ENCODE measurements at regions not wholly inside any gene's neighbourhood (a gene's known extent, or its start where the extent isn't known, plus 50 kb on each side); places are given as distances from the start of the nearest gene placed in this dataset.

DNA sequence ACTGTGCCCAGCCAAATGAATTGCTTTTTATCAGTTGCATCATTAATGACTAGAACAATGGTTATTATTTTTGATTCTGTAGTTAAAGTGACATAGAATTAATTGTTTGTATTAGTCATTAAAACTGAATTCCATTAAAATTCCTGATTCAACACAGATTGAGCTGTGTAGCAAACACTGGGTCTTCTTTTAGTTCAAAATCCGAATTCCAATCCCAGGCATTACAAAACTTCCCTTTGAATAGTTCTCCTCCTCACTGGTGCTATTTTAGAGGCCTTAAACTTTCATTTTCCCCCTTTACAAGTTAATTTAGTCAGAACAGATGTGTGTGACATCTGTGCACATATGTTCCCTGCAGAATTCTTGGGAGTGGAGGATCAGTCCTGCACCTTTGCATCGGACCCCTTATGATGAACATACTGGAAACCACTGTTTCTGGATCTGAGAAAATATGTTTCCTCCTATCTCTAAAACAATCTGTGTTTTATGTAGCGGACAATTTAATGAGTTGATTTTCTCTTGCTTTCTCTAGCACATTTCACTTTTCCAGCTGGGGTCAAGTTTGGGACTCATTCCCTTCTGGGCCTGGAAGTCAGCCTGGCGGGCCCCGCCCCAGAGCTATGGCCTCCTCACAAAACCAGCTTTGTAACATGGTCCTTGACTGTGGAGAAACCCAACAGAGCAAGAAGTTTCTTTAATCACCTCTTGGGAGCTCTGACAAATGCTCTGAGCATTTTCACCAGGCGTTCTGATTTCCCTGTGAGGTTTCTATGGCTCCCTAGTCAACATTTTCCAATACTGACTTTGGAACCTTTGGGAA lies 87.9 kb upstream of the MAMDC2 start:
- DNase-seq: no peak

DNA sequence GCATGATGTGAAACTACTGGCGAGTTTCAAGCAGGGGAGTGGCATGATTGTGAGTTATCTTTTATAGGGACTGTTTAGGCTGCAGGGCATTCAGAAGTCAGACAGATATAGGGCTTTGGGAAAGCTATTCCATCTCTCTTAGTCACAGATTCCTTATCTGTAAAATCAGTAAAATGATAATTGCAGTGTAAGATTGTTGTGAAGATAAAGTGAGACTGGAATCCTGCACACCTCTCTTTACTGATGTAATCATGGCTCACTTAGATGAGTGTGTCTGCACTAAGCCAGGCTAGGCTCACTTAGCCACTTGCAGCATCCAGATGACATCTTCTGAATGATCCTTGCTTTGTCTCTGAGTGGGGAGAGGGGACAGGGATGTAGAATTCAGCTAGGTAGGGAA lies 81.8 kb upstream of the MAMDC2 start:
- no peak for DNase-seq

DNA sequence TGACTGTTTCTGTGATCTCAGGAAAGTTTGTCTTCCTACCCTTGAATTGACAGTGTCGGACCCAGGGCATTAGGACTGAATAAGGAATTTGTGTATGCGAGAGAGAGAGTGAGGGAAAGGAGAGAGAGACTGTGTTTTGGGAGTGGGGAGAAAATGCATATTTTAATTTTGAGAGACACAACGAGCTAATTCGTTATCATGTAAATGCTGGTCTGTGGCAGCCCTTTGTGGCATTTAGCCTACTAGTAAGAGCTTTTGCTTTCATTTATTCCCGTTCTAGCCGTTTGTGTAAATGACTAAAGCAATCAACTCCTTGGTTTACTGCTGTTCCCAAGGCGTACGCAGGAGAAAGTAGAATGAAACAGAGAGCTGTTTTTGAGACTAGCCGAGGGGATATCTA lies 79.8 kb upstream of the MAMDC2 start:
- no peak for DNase-seq

DNA sequence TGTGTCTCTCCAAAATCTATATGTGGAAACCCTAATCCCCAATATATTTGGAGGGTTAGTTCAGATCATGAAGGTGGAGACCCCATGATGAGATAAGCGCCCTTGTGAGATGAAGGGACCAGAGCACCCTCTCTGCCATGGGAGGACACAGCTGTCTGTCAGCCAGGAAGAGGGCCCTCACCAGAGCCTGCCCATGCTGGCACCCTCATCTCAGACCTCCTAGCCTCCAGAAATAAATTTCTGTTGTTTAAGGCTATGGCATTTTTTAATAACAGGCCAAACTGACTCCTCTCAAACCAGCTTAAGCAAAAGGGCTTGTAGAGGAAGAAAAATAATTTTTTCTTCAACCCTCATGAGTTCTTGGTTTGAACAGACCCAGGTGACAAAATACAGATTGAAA lies 79.2 kb upstream of the MAMDC2 start:
- no peak for DNase-seq

DNA sequence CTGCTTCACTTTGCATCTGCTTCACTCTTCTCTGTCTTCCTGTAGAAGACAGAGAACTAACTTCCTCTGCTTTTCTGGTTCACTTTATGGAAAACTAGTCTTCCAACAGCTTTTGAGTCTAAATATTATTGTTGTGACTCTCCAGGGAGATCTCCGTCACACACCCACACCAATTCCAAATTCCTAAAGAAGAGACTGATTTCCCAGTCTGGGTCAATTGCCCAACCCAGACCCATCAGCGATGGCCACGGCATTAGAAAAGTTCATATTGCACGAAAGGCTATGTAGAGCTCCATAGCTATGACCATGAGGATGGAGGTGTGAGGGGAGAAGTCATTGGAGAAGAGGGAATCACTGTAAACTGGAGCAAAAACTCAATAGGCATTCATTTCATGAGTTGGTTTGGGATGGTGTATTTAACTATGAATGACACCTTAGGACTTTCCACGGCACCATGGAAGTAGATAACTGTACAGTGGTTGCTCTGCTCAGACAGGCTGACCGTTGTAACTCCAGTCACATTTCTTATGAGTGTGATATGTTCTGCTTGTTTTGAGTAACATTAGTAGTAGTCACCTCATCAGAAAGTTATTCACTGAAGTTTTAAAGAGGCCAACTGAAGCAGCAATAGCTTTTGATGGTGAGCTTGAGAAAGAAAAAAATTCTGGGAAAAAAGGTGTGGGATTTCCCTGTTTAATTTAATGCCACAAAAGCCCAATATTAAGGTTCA lies 78.1 kb upstream of the MAMDC2 start:
- DNase-seq: no peak

GRCh38 chr9:69967344-69967743 lies 76.3 kb upstream of the MAMDC2 start:
- no peak for DNase-seq

- DNase-seq: no peak
Measured at GRCh38 chr9:69970001-69970533, 73.6 kb upstream of the MAMDC2 start.

DNA sequence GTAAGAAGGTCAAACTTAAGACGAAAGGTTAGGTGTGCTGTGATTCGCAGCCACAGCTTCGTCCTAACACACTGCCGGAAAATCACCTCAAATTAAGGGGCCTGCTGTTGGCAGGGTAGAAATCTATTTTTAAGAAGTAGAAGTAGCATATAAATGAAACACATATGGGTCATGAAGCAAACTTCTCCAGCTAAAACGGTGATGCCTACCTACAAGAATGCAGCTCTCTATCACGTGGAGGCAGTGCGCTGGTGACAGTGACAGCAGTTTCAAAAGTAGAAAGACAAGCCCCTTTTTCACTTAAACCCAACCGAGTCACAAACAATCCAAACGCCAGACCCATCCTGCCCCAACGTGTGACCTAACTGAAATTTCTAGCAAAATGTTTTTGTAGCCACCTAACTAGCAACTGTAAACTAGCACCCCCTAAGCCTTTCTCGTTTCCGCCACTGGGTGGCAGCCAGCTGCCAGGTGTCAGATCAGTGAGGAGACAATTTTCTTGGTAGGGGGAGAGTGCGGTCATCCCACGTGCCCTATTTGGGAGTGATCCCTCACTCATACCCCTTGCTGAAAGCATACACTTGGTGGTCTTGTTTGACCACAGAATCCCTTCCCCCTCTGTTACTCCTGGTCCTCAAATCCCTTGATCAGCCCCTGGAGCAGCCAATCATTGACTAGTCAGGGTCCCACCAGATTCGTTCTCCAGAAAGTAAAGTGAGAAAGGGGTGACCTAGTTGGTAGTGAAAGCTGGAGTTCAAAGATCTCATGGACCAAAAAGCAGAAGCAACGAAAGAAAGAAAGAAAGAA lies 71.8 kb upstream of the MAMDC2 start:
- DNase-seq: peak; percentile 66

DNA sequence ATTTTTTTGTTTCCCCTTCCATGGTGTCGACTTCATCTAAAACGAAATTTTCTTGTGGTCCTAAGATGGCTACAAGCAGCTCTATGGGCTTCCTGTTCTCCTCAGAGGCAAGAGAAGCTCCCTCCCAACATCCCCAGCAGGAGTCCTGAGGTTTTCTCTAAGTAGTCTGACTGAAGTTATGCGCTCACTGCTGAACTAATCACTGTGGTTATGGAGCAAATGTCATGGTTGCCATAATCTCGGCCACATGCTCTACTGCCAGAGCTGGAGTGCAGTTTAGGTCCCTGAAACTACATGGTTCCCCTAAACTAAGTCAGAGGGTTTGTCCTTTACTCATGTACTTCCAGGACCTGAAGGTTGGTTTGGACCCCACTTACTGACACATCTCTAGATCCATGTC lies 68.0 kb upstream of the MAMDC2 start:
- DNase-seq: no peak

- no peak for DNase-seq
Measured at GRCh38 chr9:69976152-69976551, 67.5 kb upstream of the MAMDC2 start.

- DNase-seq: no peak
Measured at GRCh38 chr9:69980041-69980440, 63.6 kb upstream of the MAMDC2 start.

- no peak for DNase-seq
Measured at GRCh38 chr9:69980591-69980990, 63.1 kb upstream of the MAMDC2 start.

DNA sequence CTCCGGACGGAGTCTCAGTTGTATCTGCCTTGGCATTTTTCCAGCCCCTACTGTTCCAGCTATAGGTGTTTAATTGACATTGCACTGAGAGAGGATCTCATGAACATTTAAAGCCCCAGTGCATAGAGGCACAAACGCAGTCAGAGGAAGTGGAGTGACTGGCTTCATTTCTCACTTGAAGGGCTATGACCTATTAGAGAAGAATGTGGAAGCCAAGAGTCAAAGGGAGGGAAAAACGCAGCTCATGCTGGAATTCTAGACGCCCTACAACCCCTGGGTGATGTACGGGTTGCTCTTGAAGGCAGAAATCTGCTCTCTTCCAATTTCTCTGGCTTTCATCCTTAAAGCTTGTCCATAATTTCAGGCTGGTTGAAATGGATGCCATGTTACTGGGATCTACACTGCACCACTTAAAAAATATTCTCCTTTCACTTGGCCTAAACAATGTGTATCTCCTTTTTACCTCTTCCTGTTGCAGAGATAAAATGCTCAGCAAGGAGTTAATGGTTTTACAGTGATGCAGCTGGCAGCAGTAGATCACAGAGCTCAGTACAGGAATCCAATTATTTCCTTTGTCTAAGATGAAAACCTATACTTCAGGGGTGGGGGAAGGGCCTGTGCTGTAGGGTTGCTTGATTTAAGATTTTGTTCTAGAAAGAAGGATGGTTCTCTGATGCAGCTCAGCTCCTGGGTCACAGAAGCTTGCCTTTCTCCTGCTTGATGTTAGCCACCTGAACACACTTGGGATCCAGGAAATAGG lies 61.8 kb upstream of the MAMDC2 start:
- DNase-seq: peak; percentile 88

DNA sequence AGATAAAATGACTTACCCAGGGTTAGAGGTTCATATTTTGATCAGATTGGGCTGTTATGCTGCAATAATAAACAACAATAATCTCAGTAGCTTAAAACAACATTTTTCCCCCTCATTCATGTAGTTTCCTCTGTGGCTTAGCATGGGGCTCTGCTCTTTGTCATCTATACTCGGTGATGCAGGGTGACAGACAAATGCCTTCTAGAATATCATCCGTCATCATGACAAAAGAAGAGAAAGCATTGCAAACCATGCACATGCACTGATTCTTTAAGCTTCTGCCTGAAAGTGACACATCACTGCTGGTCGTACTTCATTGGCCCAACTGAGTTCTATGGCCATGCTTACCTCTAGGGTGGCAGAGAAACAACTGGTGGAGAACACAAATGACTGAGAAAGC lies 58.8 kb upstream of the MAMDC2 start:
- DNase-seq: no peak

GRCh38 chr9:69985971-69986370 lies 57.7 kb upstream of the MAMDC2 start:
- no peak for DNase-seq

DNA sequence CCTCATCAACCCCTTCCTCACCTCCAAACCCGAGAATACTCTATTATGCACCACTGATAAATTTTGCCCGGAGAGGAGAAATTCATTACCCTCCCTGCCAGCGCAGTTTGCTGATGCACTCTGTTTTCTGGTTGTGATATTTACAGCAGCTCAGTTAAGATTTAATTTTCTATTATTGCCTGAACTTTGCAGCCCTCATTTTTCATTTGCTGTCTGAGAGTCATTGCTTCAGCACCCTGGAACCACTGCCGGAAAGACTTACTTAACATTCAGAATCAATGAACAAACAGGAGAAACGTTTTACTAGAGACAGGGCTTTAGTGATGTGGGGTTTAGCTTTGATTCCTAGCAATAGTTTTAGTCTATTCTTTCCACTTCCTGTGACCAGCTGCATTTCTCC lies 56.7 kb upstream of the MAMDC2 start:
- no peak for DNase-seq

DNA sequence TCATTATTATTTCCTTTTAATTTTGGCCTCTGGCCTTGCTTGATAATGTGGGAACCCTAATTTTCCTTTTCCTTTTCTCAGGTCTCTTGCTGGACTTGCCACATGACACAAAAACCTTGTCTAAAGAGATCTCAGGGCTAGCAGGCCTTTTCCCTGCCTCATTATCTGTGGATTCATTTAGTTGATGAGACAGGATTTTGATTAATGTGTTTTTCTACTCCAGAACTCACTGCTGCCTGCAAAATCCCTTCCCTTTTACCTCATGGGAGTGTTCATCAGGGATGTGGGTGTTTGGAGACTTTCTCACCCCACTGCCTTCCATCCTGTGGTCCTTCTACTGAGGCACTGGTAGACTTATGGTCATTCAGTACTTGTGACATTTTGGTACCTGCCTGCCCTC lies 56.2 kb upstream of the MAMDC2 start:
- DNase-seq: no peak

GRCh38 chr9:69993110-69993509 lies 50.5 kb upstream of the MAMDC2 start:
- DNase-seq: no peak

Measured in NCI-H345 (cell line).